ENCODE measurements at regions not wholly inside any gene's neighbourhood (a gene's known extent, or its start where the extent isn't known, plus 50 kb on each side); places are given as distances from the start of the nearest gene placed in this dataset.

DNA sequence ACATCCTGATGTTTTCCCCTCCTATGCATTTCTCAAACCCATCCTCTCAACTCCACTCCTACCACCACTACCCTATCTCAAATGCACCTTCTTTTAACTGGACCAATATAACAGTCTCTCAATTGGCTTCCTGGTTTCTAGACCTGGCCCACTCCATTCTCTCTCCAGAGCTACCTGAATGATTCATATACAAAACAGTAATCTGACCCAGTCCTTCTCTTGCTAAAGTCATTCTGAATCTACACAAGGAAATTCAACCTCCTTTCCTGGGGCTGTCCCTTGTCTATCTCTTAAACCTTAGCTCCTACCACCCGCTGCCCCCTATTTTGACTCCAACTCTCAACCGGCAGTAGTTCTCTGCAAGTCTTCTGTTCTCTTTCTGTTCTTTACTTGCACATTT, 97.2 kb downstream of the PCSK1 start:
- H3K27me3 ChIP-seq (ENCODE audit: control insufficient read depth in 2 of 2, insufficient read depth in 2 of 2, low read length in 2 of 2), result no peaks in the 10 kb centered on the region
- ChIA-PET POLR2A (no interaction called here), CTCF (interaction anchor here (0.6 to 7.0 kb wide), 31 partner anchors 8 to 555 kb away, joined by 3 to 107 read pairs (median 4); partner anchors contain the start of gene ELL2)
- intact Hi-C loops (cut with micrococcal nuclease) (loop anchor here (1.0 to 10.0 kb wide), 9 partner anchors 79 to 694 kb away; partner anchors contain the start of gene ELL2), dilution Hi-C loops (cut with MboI; ENCODE audit: extremely low pct_ligation_motif_present, low sequenced_read_pairs) (loop anchor here (25.0 kb wide), 1 partner anchor 374 kb away; the partner anchor contains the start of gene ELL2)
- H3K27ac ChIP-seq (ENCODE audit: insufficient read depth, low read depth, low read length), result peak overlapping the region; percentile 32
- FAIRE-seq (no peak), DNase-seq (ENCODE audit: low read depth, low spot score) (no peak)
- H2AFZ ChIP-seq (ENCODE audit: low read depth, low read length), result peak overlapping the region; percentile 81
- H3K36me3 ChIP-seq (ENCODE audit: control insufficient read depth in 2 of 2, extremely low read depth in 1 of 2, insufficient read depth in 2 of 2, low read length in 2 of 2), result no peaks in the 10 kb centered on the region
- H3K9me1 ChIP-seq (replicated peaks; ENCODE audit: control insufficient read depth, extremely low read depth, insufficient read depth, low read length), result no peaks in the 10 kb centered on the region
- peaks cover 7% of the 10 kb centered on the region for H3K4me1 ChIP-seq (ENCODE audit: control insufficient read depth, extremely low read depth, insufficient read depth, low read length)
- no peaks in the 10 kb centered on the region for H4K20me1 ChIP-seq (replicated peaks; ENCODE audit: control insufficient read depth, extremely low read depth, insufficient read depth, low read length)
- TF ChIP-seq, protein P1, sequence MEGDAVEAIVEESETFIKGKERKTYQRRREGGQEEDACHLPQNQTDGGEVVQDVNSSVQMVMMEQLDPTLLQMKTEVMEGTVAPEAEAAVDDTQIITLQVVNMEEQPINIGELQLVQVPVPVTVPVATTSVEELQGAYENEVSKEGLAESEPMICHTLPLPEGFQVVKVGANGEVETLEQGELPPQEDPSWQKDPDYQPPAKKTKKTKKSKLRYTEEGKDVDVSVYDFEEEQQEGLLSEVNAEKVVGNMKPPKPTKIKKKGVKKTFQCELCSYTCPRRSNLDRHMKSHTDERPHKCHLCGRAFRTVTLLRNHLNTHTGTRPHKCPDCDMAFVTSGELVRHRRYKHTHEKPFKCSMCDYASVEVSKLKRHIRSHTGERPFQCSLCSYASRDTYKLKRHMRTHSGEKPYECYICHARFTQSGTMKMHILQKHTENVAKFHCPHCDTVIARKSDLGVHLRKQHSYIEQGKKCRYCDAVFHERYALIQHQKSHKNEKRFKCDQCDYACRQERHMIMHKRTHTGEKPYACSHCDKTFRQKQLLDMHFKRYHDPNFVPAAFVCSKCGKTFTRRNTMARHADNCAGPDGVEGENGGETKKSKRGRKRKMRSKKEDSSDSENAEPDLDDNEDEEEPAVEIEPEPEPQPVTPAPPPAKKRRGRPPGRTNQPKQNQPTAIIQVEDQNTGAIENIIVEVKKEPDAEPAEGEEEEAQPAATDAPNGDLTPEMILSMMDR (IDR thresholded peaks at IDR 0.05; ENCODE audit: extremely low read depth in 1 of 2, insufficient read depth in 1 of 2, low read depth in 1 of 2, low read length in 2 of 2), result no peak
- TF ChIP-seq MYC (IDR thresholded peaks at IDR 0.05; ENCODE audit: low read depth, low read length), result no peak
- TF ChIP-seq GATA2 (IDR thresholded peaks at IDR 0.05; ENCODE audit: insufficient read depth, insufficient read length, low read depth, low read length), result no peak
- TF ChIP-seq JUN (IDR thresholded peaks at IDR 0.05; ENCODE audit: borderline replicate concordance, insufficient read depth, insufficient read length, low read depth), result no peak
- no peak for TF ChIP-seq FOS (IDR thresholded peaks at IDR 0.05; ENCODE audit: borderline replicate concordance, insufficient read depth, low read length)
- TF ChIP-seq EZH2 (IDR thresholded peaks at IDR 0.05; ENCODE audit: borderline replicate concordance, low read depth, low read length, severe bottlenecking), result no peak
- no peak for TF ChIP-seq POLR2AphosphoS5 (IDR thresholded peaks at IDR 0.05; ENCODE audit: insufficient read depth, low read depth, low read length)
- TF ChIP-seq, protein P2, sequence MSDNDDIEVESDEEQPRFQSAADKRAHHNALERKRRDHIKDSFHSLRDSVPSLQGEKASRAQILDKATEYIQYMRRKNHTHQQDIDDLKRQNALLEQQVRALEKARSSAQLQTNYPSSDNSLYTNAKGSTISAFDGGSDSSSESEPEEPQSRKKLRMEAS (IDR thresholded peaks at IDR 0.05; ENCODE audit: insufficient read depth, insufficient read length), result no peak
- no peak for TF ChIP-seq POLR2A (IDR thresholded peaks at IDR 0.05; ENCODE audit: low read depth, low read length)
- H3K79me2 ChIP-seq (ENCODE audit: control insufficient read depth, insufficient read depth, low read length), result no peaks in the 10 kb centered on the region
- H3K9me3 ChIP-seq (replicated peaks; ENCODE audit: control insufficient read depth, insufficient read depth, low read length), result no peaks in the 10 kb centered on the region
- peak overlapping the region; percentile 22 for H3K9ac ChIP-seq (replicated peaks; ENCODE audit: extremely low read depth, insufficient read depth, low read length)
- H3K4me2 ChIP-seq (ENCODE audit: insufficient read depth, low read length), result no peak overlapping the region
- H3K4me3 ChIP-seq (replicated peaks in 1 of 3; ENCODE audit: insufficient read depth in 1 of 3, low read depth in 1 of 3, low read length in 3 of 3), result no peak overlapping the region
- no TSS peak for BruUV-seq (replicated peaks)
